ENCODE measurements at regions not wholly inside any gene's neighbourhood (a gene's known extent, or its start where the extent isn't known, plus 50 kb on each side); places are given as distances from the start of the nearest gene placed in this dataset.

GRCh38 chr7:108650467-108650866 is 80.8 kb downstream of the DNAJB9 start:
- TF ChIP-seq NFE2L2 (IDR thresholded peaks at IDR 0.05; ENCODE audit: low read depth, low read length) (peak; percentile 93), MAFK (IDR thresholded peaks at IDR 0.05; ENCODE audit: low read depth, low read length) (peak; percentile 72), CHD1 (IDR thresholded peaks at IDR 0.05; ENCODE audit: low read depth, low read length) (no peak), USF2 (IDR thresholded peaks at IDR 0.05; ENCODE audit: low read depth, low read length) (no peak), BHLHE40 (IDR thresholded peaks at IDR 0.05; ENCODE audit: low read depth, low read length) (no peak), MXI1 (IDR thresholded peaks at IDR 0.05; ENCODE audit: borderline replicate concordance, low read depth, low read length) (no peak), FOS (IDR thresholded peaks at IDR 0.05; ENCODE audit: low read depth, low read length) (no peak), RAD21 (IDR thresholded peaks at IDR 0.05; ENCODE audit: low read length) (no peak)
- no peak overlapping the region for H3K56ac ChIP-seq (ENCODE audit: extremely low read depth, insufficient read depth, low read length)
- no peak overlapping the region for H3K23ac ChIP-seq (ENCODE audit: low read depth, low read length)
- no peaks in the 10 kb centered on the region for H3K36me3 ChIP-seq (ENCODE audit: control insufficient read depth, insufficient read depth, low read length)
- no peak overlapping the region for H2BK20ac ChIP-seq (ENCODE audit: low read depth, low read length)
- dilution Hi-C loops (cut with HindIII; ENCODE audit: low sequenced_read_pairs, unreplicated experiment) = no loop called here
- no peak overlapping the region for H2AK9ac ChIP-seq (replicated peaks; ENCODE audit: low read depth, low read length, poor library complexity)
- H2BK120ac ChIP-seq (ENCODE audit: low read depth, low read length) = no peak overlapping the region
- H2BK15ac ChIP-seq (ENCODE audit: low read depth, low read length) = no peak overlapping the region
- no peaks in the 10 kb centered on the region for H3K9me3 ChIP-seq (ENCODE audit: control insufficient read depth, insufficient read depth, low read length)
- H3K4me2 ChIP-seq (ENCODE audit: low read depth, low read length) = no peak overlapping the region
- H3K4ac ChIP-seq (ENCODE audit: low read depth, low read length) = no peak overlapping the region
- H2BK5ac ChIP-seq (ENCODE audit: low read depth, low read length, poor library complexity, severe bottlenecking) = no peak overlapping the region
- BruUV-seq (replicated peaks) = no TSS peak
- DNase-seq (peak; percentile 29), ATAC-seq (ENCODE audit: low read depth) (peak; percentile 46)
- no peaks in the 10 kb centered on the region for H3K27me3 ChIP-seq (ENCODE audit: control insufficient read depth, insufficient read depth, low read length)
- ChIA-PET CTCF (no interaction called here), POLR2A (ENCODE audit: unreplicated experiment) (no interaction called here)
- intact Hi-C loops (cut with micrococcal nuclease) = no loop called here
- H3K27ac ChIP-seq (ENCODE audit: insufficient read depth, low read length) = no peak overlapping the region
- H3K9me1 ChIP-seq (ENCODE audit: insufficient read depth, low read length) = no peaks in the 10 kb centered on the region
- no peak overlapping the region for H4K5ac ChIP-seq (ENCODE audit: low read depth, low read length)
- no peak overlapping the region for H2AFZ ChIP-seq (replicated peaks; ENCODE audit: low read length, poor library complexity)
- WGBS, 2 experiments (ENCODE audit: extremely low coverage in 2 of 2, insufficient read length in 1 of 2) = no CpG with 5 or more reads among the region's 1 CpG
- no peaks in the 10 kb centered on the region for H3K4me1 ChIP-seq (ENCODE audit: control insufficient read depth, insufficient read depth, low read length)
- no peaks in the 10 kb centered on the region for H4K20me1 ChIP-seq (ENCODE audit: insufficient read depth, low read length)
- no peak overlapping the region for H3K18ac ChIP-seq (ENCODE audit: low read depth, low read length)
- H4K91ac ChIP-seq (ENCODE audit: insufficient read depth, low read depth, low read length) = no peak overlapping the region
- H4K8ac ChIP-seq (ENCODE audit: low read depth in 2 of 2, low read length in 2 of 2) = no peak overlapping the region
- H2AK5ac ChIP-seq (ENCODE audit: low read depth, low read length) = no peak overlapping the region
- no peaks in the 10 kb centered on the region for H3K79me1 ChIP-seq (ENCODE audit: low read depth in 1 of 2, low read length in 2 of 2)
- H3K9ac ChIP-seq (ENCODE audit: low read depth, low read length) = no peak overlapping the region
- no peak overlapping the region for H3K4me3 ChIP-seq (ENCODE audit: insufficient read depth, low read depth, low read length)
- in situ Hi-C loops (cut with MboI; ENCODE audit: low sequenced_read_pairs) = no loop called here
- no peak overlapping the region for H3K14ac ChIP-seq (replicated peaks; ENCODE audit: low read depth, low read length)
